Kidney (tissue), 13 donors: ENCODE measurements at regions not wholly inside any gene's neighbourhood (a gene's known extent, or its start where the extent isn't known, plus 50 kb on each side); places are given as distances from the start of the nearest gene placed in this dataset.
"Not testable (repeated sequence)": the region's sequence is repeated elsewhere in the genome, so short reads cannot be mapped to it uniquely, and the experiment has no call there.

ENCODE experiments used
- DNase-seq, 5 donors: peaks; one replicate each; pipeline ENCODE4 v3.0.0-alpha.2; 2013 to 2020
- FAIRE-seq: peaks from 2 replicates; lab custom pipeline; 2012; peaks lifted over from hg19 to GRCh38; lab: Jason Lieb, UNC
- H3K27ac ChIP-seq, 2 donors: one replicate each; pipeline ENCODE4 v1.7.0; 2013; ENCODE audit warnings: low read depth in 2 of 2, low read length in 2 of 2, inconsistent platforms in 1 of 2
- H3K27me3 ChIP-seq: one replicate; pipeline ENCODE4 v1.7.1; 2013; ENCODE audit warnings: low read length, inconsistent platforms; ENCODE audit not compliant: control insufficient read depth, insufficient read depth
- H3K36me3 ChIP-seq, 3 donors: one replicate each; pipeline versions ENCODE4 v1.7.0 to v1.7.1; 2013; ENCODE audit warnings: low read length in 3 of 3, control low read depth in 1 of 3, inconsistent platforms in 1 of 3; ENCODE audit not compliant: insufficient read depth in 3 of 3, control insufficient read depth in 2 of 3
- H3K4me1 ChIP-seq, 3 donors: one replicate each; pipeline versions ENCODE4 v1.7.0 to v1.7.1; 2013; ENCODE audit warnings: low read length in 3 of 3, inconsistent platforms in 1 of 3, low read depth in 1 of 3; ENCODE audit not compliant: control insufficient read depth in 2 of 3, insufficient read depth in 2 of 3
- H3K4me3 ChIP-seq, 3 donors: one replicate each; pipeline versions ENCODE4 v1.7.0 to v1.8.1; 2013; ENCODE audit warnings: low read length in 3 of 3, control low read depth in 1 of 3, inconsistent platforms in 1 of 3
- H3K9ac ChIP-seq, 3 donors: one replicate each; pipeline versions ENCODE4 v1.7.0 to v1.7.1; 2013; ENCODE audit warnings: low read length in 3 of 3, control low read depth in 1 of 3, inconsistent platforms in 1 of 3
- H3K9me3 ChIP-seq, 3 donors: one replicate each; pipeline versions ENCODE4 v1.7.0 to v1.7.1; 2013; ENCODE audit warnings: low read length in 3 of 3, control low read depth in 1 of 3, inconsistent platforms in 1 of 3; ENCODE audit not compliant: control insufficient read depth in 2 of 3, insufficient read depth in 1 of 3
- intact Hi-C: fragments of 100-400 bp; cut with DNase I; formaldehyde crosslinking; loops from one replicate; pipeline ENCODE4 v1.11.1; 2022
- TF ChIP-seq, protein P1 (sequence below): IDR thresholded peaks from 3 replicates; pipeline ENCODE4 v1.5.1; 2012; ENCODE audit warnings: mild to moderate bottlenecking, moderate library complexity, borderline replicate concordance; ENCODE audit not compliant: insufficient read depth; ENCODE audit errors: extremely low read depth
- donor health status: control.
- donor health status: control.
- donor health status: control.
- donor health status: control.
- donor health status: control.
- donor health status: DM: yes; HTN: yes; CAD: no.
- donor health status: Normal renal cell carcinoma (clear cell type).

DNA sequence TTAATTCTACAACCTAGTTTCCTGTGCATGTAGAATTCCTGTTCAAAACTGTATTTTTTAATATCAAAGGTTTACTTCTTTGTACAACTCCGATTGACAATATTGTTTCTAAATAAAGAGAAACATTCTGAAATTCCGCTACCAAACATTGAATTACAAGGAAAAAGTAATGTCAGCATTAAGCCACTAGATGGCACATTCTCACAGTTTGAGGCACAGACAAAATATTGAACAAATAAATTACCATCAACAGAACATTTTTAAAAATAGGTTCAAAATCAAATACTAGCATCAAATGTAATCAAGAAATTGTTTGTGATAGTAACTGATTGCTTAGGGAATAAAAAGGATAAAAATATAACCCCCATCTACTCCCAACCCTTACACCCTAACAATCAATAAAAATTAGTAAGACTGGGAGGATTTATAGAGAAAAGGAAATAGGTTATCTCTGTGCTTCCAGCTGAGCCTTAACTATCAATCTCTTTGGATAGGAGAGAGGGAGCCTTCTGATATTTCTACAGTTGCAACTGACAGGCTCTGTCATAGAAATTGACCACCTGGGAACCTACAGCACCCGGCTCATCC lies 86.6 kb upstream of the C7orf33 start:
- FAIRE-seq (peak; percentile 91), DNase-seq (peak in 2 of 5 donors; percentile 51 to 60)
- intact Hi-C loops, result no loop called here
- Histone ChIP-seq H3K9ac (no peak overlapping the region), H3K27ac (no peak overlapping the region), H3K27me3 (no peaks in the 10 kb centered on the region), H3K36me3 (no peaks in the 10 kb centered on the region), H3K9me3 (no peaks in the 10 kb centered on the region), H3K4me1 (no peaks in the 10 kb centered on the region), H3K4me3 (no peak overlapping the region)
- TF ChIP-seq, protein P1, sequence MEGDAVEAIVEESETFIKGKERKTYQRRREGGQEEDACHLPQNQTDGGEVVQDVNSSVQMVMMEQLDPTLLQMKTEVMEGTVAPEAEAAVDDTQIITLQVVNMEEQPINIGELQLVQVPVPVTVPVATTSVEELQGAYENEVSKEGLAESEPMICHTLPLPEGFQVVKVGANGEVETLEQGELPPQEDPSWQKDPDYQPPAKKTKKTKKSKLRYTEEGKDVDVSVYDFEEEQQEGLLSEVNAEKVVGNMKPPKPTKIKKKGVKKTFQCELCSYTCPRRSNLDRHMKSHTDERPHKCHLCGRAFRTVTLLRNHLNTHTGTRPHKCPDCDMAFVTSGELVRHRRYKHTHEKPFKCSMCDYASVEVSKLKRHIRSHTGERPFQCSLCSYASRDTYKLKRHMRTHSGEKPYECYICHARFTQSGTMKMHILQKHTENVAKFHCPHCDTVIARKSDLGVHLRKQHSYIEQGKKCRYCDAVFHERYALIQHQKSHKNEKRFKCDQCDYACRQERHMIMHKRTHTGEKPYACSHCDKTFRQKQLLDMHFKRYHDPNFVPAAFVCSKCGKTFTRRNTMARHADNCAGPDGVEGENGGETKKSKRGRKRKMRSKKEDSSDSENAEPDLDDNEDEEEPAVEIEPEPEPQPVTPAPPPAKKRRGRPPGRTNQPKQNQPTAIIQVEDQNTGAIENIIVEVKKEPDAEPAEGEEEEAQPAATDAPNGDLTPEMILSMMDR, result peak; percentile 69

DNA sequence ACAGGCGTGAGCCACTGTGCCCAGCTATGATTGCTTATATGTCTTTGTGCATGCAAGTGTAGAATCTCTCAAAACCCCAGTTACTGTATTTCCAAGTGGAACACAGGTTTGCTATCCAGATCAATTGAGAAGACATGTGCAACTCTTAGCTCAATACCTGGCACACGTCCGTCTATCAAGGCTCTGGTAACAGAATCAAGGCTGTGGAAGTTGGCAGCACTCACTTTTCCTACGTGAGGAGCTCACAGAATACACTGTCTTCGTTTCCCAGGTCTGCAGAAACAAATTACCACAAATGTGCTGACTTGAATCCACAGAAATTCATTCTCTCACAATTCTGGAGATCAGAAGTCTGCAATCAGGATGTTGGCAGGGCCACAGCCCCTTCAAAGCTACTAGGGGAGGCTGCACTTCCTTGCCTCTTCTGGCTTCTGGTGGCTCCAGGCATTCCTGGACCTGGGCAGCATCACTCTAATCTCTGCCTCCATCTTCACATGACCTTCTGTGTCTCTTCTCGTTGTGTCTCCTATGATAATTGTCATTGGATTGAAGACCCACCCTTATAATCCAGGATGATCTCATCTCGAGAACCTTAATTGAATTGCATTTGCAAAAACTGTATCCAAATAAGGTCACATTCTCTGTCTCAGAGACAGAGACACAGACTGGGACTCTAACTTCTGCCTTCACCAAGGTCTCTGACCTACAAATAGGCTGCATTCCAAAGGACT lies 84.8 kb upstream of the C7orf33 start:
- DNase-seq (no peak), FAIRE-seq (no peak)
- H3K4me1 ChIP-seq, result no peaks in the 10 kb centered on the region
- H3K9ac ChIP-seq, result no peak overlapping the region
- H3K9me3 ChIP-seq, result no peaks in the 10 kb centered on the region
- H3K27me3 ChIP-seq, result no peaks in the 10 kb centered on the region
- H3K36me3 ChIP-seq, result no peaks in the 10 kb centered on the region
- TF ChIP-seq, protein P1, result no peak
- H3K27ac ChIP-seq, result no peak overlapping the region
- intact Hi-C loops, result no loop called here
- no peak overlapping the region for H3K4me3 ChIP-seq

DNA sequence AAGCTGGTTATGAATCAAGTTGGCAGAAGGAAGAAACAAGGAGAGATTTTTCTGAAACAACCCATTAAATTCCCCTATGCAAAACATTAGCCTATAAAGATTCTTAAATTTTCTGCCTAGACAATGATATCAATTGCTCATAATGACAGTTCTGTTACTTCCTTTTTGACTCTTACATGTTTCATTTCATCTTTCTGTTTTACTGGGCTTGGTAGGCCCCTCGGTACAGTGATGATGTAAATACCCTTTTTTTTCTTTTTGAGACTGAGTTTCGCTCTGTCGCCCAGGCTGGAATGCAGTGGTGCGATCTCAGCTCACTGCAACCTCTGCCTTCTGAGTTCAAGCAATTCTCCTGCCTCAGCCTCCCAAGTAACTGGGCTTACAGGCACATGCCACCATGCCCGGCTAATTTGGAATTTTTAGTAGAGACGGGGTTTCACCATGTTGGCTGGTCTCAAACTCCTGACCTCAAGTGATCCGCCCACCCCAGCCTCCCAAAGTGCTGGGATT lies 83.4 kb upstream of the C7orf33 start:
- H3K9ac ChIP-seq, H3K27ac ChIP-seq, FAIRE-seq, intact Hi-C loops, DNase-seq, H3K36me3 ChIP-seq, H3K4me1 ChIP-seq, H3K9me3 ChIP-seq, H3K4me3 ChIP-seq, H3K27me3 ChIP-seq: not testable (repeated sequence)

DNA sequence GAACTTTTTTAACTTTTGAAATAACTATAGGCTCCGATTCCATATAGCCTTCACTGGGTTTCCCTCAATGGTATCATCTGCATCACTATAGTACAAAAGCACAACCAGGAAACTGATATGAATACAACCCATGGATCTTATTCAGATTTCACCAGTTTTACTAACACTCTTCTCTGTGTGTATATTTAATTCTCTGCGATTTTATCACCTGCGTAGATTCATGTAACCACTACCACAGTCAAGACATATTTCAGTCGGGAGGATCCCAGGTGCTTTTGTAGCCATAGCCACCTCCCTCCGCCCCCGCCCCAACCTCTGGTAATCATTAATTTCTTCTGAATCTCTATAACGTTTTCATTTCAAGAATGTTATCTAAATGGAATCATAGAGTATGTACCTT lies 82.8 kb upstream of the C7orf33 start:
- no peaks in the 10 kb centered on the region for H3K4me1 ChIP-seq
- no peak for FAIRE-seq
- no peak for DNase-seq
- no peak overlapping the region for H3K9ac ChIP-seq
- no peaks in the 10 kb centered on the region for H3K9me3 ChIP-seq
- no peak overlapping the region for H3K27ac ChIP-seq
- no peak overlapping the region for H3K4me3 ChIP-seq
- intact Hi-C loops, result no loop called here
- no peaks in the 10 kb centered on the region for H3K27me3 ChIP-seq
- TF ChIP-seq, protein P1, result no peak
- H3K36me3 ChIP-seq, result no peaks in the 10 kb centered on the region
